ENCODE measurements at regions not wholly inside any gene's neighbourhood (a gene's known extent, or its start where the extent isn't known, plus 50 kb on each side); places are given as distances from the start of the nearest gene placed in this dataset.
"Not testable (repeated sequence)": the region's sequence is repeated elsewhere in the genome, so short reads cannot be mapped to it uniquely, and the experiment has no call there.

DNA sequence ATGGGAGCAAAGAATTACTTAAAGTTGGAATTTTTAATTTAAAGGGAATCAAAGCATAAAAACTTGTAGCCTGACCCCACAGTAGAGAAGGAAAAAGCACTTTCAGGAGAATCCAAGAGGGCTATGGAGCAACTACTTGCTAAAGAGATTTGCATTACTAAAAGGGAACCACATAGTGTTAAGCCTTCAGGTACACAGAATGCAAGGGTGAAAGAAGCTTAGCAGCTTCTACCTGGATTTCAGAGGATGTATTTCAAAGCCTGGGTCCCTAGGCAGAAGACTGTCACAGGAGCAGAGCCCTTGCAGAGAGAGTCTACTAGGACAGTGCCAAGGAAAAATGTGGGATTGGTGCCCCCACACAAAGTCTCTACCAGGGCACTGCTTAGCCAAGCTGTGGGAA, 575.0 kb downstream of the GBE1 start:
- H3K9me3 ChIP-seq: no peaks in the 10 kb centered on the region
- no peaks in the 10 kb centered on the region for H3K36me3 ChIP-seq
- TF ChIP-seq CTCF (IDR thresholded peaks at IDR 0.05): no peak
- intact Hi-C loops (cut with DNase I): no loop called here
- H3K27me3 ChIP-seq: no peaks in the 10 kb centered on the region
- ATAC-seq (no peak), DNase-seq (no peak)
- no peak overlapping the region for H3K4me3 ChIP-seq
- H3K27ac ChIP-seq: no peak overlapping the region
- no peaks in the 10 kb centered on the region for H3K4me1 ChIP-seq

DNA sequence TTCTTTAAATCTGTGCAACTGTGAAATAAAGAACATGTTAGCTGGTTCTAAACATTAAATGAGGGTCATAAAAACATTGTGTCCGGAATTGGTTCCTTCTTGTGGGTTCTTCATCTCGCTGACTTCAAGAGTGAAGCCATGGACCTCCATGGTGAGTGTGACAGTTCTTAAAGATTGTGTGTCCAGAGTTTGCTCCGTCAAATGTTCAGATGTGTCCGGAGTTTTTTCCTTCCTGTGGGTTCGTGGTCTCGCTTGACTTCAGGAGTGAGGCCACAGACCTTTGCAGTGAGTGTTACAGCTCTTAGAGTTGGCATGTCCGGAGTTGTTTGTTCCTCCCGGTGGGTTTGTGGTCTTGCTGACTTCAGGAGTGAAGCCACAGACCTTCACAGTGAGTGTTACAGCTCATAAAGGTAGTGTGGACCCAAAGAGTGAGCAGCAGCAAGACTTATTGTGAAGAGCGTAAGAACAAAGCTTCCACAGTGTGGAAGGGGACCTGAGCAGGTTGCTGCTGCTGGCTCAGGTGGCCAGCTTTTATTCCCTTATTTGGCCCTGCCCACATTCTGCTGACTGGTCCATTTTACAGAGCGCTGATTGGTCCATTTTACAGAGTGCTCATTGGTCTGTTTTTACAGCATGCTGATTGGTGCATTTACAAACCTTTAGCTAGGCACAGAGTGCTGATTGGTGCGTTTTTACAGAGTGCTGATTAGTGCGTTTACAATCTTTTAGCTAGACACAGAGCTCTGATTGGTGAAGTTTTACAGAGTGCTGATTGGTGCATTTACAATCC, 579.2 kb downstream of the GBE1 start:
- DNase-seq; H3K4me1 ChIP-seq; H3K27me3 ChIP-seq; intact Hi-C loops (cut with DNase I); H3K4me3 ChIP-seq; ATAC-seq; H3K36me3 ChIP-seq; H3K9me3 ChIP-seq; H3K27ac ChIP-seq: not testable (repeated sequence)

- no peaks in the 10 kb centered on the region for H3K36me3 ChIP-seq
- no peaks in the 10 kb centered on the region for H3K4me1 ChIP-seq
- no peaks in the 10 kb centered on the region for H3K27me3 ChIP-seq
- H3K27ac ChIP-seq: no peak overlapping the region
- no peak overlapping the region for H3K4me3 ChIP-seq
- DNase-seq (no peak), ATAC-seq (no peak)
- no peaks in the 10 kb centered on the region for H3K9me3 ChIP-seq
- intact Hi-C loops (cut with DNase I): no loop called here
- no peak for TF ChIP-seq CTCF (IDR thresholded peaks at IDR 0.05)
Observed at GRCh38 chr3:81173514-81173913, 587.9 kb downstream of the GBE1 start.

DNA sequence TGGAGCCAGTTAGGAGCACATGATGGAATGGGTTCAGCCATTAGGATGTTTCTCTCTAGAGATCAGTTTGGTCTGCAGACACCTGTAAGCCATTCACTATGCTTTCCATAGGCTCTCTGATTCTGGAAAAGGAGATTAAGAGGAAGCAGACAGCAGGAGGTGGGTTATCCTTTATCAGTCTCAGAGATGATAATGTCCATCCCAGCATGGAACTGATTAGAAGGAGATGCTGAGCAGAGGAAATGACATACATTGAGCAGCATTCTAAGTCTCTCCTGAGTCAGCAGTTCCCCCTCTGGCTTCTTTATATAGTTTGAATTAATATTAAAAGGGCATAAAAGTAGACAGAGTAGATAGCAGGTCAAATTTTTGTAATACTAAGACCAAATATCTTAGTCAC, 591.1 kb downstream of the GBE1 start:
- DNase-seq (no peak), ATAC-seq (no peak)
- H3K27me3 ChIP-seq: no peaks in the 10 kb centered on the region
- no peak overlapping the region for H3K4me3 ChIP-seq
- intact Hi-C loops (cut with DNase I): no loop called here
- H3K36me3 ChIP-seq: no peaks in the 10 kb centered on the region
- no peaks in the 10 kb centered on the region for H3K4me1 ChIP-seq
- H3K27ac ChIP-seq: no peak overlapping the region
- no peak for TF ChIP-seq CTCF (IDR thresholded peaks at IDR 0.05)
- H3K9me3 ChIP-seq: no peaks in the 10 kb centered on the region

DNA sequence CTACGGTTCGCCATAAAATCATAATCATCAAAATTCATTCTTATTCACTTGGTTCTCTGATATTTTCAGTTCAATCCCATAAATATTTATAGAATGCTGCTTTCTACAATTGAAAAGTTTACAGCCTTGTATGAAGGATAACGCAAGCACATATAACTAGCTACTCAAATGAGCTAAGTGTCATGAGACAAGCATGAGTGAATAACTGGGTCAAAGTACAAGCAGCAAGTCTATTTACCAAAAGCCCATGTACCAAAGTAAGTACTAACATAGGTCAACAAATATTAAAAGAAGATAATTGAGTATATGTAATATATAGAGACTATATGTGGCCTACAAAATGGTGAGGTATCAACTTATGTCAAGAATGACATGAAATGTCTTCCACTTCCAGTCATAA, 596.6 kb downstream of the GBE1 start:
- intact Hi-C loops (cut with DNase I): no loop called here
- no peaks in the 10 kb centered on the region for H3K27me3 ChIP-seq
- H3K4me3 ChIP-seq: no peak overlapping the region
- no peak for TF ChIP-seq CTCF (IDR thresholded peaks at IDR 0.05)
- H3K27ac ChIP-seq: no peak overlapping the region
- no peaks in the 10 kb centered on the region for H3K4me1 ChIP-seq
- ATAC-seq: no peak
- no peaks in the 10 kb centered on the region for H3K9me3 ChIP-seq
- H3K36me3 ChIP-seq: no peaks in the 10 kb centered on the region
- no peak for DNase-seq

- intact Hi-C loops (cut with DNase I): no loop called here
Observed at GRCh38 chr3:81161851-81162250, 599.6 kb downstream of the GBE1 start.

More at GRCh38 chr3:81161851-81162250, 599.6 kb downstream of the GBE1 start:
- no peaks in the 10 kb centered on the region for H3K36me3 ChIP-seq
- H3K27me3 ChIP-seq: no peaks in the 10 kb centered on the region
- H3K27ac ChIP-seq: no peak overlapping the region
- no peak overlapping the region for H3K4me3 ChIP-seq
- no peak for ATAC-seq
- no peaks in the 10 kb centered on the region for H3K4me1 ChIP-seq
- no peaks in the 10 kb centered on the region for H3K9me3 ChIP-seq
- TF ChIP-seq CTCF (IDR thresholded peaks at IDR 0.05): no peak
- no peak for DNase-seq

Data from upper lobe of right lung (tissue), 1 donor.